Lower leg skin (tissue), 3 donors: ENCODE measurements at regions not wholly inside any gene's neighbourhood (a gene's known extent, or its start where the extent isn't known, plus 50 kb on each side); places are given as distances from the start of the nearest gene placed in this dataset.

ENCODE experiments used
- POLR2A ChIP-seq, 2 donors: fragments of 450-650 bp; IDR thresholded peaks; one replicate each; pipeline ENCODE4 v1.6.1; 2016 to 2017; ENCODE audit warnings: antibody characterized with exemption in 2 of 2, mild to moderate bottlenecking in 1 of 2, moderate library complexity in 1 of 2
- TF ChIP-seq, protein P1 (sequence below), 3 donors: fragments of 450-650 bp; IDR thresholded peaks; one replicate each; pipeline ENCODE4 v1.5.1; 2016; ENCODE audit warnings: antibody characterized with exemption in 3 of 3, mild to moderate bottlenecking in 3 of 3, moderate library complexity in 2 of 3

DNA sequence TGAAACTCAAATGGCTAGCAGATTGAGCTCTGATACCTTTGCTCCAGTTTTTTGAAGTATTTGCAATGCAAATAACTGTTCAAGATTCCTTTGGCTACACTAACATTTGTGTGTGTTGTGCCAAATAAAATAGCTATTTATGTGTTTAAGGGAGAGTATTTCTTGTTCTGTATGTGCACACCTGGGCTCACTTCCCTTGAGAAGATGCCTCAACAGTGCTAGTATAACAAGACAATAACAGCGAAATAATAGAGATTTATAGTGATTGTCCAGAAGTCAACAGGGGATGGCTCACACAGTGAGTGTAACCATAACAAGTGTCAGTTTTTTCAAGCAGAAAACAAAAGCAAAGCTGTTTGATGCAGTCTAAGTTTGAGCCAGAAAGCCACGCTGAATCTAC is 460.5 kb downstream of the CENPC start:
- no peak for TF ChIP-seq POLR2A (IDR thresholded peaks at IDR 0.05)
- TF ChIP-seq, protein P1, sequence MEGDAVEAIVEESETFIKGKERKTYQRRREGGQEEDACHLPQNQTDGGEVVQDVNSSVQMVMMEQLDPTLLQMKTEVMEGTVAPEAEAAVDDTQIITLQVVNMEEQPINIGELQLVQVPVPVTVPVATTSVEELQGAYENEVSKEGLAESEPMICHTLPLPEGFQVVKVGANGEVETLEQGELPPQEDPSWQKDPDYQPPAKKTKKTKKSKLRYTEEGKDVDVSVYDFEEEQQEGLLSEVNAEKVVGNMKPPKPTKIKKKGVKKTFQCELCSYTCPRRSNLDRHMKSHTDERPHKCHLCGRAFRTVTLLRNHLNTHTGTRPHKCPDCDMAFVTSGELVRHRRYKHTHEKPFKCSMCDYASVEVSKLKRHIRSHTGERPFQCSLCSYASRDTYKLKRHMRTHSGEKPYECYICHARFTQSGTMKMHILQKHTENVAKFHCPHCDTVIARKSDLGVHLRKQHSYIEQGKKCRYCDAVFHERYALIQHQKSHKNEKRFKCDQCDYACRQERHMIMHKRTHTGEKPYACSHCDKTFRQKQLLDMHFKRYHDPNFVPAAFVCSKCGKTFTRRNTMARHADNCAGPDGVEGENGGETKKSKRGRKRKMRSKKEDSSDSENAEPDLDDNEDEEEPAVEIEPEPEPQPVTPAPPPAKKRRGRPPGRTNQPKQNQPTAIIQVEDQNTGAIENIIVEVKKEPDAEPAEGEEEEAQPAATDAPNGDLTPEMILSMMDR (IDR thresholded peaks at IDR 0.05) = no peak
